GM19035 (cell line): ENCODE measurements at regions not wholly inside any gene's neighbourhood (a gene's known extent, or its start where the extent isn't known, plus 50 kb on each side); places are given as distances from the start of the nearest gene placed in this dataset.
"Not testable (repeated sequence)": the region's sequence is repeated elsewhere in the genome, so short reads cannot be mapped to it uniquely, and the experiment has no call there.

ENCODE experiments used
- ATAC-seq: cut with Tn5 transposase; IDR thresholded peaks from one replicate; pipeline ENCODE4 v1.9.1; 2021; ENCODE audit not compliant: unreplicated experiment

DNA sequence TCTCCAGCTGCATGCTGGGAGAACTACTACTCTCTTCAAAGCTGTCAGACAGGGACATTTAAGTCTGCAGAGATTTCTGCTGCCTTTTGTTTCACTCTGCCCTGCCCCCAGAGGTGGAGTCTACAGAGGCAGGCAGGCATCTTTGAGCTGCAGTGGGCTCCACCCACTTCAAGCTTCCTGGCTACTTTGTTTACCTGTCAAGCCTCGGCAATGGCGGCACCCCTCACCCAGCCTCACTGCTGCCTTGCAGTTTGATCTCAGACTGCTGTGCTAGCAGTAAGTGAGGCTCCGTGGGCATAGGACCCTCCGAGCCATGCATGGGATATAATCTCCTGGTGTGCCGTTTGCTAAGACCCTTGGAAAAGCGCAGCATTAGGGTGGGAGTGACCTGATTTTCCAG lies 61.7 kb downstream of the DMRTA1 start:
- ATAC-seq: not testable (repeated sequence)

GRCh38 chr9:22508790-22509189 lies 62.2 kb downstream of the DMRTA1 start:
- ATAC-seq: no peak

- no peak for ATAC-seq
Observed at GRCh38 chr9:22512495-22512894, 65.9 kb downstream of the DMRTA1 start.

DNA sequence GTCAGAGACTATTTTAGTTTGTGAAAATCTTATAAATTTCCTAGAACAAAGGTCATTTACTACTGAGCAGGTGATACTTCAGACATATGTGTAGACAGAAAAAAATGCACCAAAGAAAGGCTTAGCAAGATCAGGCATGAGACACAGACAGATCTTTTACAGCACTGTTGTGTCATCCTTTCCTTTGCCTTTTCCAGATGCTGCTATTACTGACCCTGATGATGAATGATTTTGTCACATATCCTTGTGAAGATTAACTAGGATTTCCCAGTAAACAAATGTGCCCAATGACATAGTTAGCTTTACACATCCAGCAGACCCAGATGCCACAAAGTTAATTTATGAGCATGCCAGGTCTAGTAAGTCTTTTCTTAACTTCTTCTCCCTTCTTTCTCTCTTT lies 68.2 kb downstream of the DMRTA1 start:
- no peak for ATAC-seq

DNA sequence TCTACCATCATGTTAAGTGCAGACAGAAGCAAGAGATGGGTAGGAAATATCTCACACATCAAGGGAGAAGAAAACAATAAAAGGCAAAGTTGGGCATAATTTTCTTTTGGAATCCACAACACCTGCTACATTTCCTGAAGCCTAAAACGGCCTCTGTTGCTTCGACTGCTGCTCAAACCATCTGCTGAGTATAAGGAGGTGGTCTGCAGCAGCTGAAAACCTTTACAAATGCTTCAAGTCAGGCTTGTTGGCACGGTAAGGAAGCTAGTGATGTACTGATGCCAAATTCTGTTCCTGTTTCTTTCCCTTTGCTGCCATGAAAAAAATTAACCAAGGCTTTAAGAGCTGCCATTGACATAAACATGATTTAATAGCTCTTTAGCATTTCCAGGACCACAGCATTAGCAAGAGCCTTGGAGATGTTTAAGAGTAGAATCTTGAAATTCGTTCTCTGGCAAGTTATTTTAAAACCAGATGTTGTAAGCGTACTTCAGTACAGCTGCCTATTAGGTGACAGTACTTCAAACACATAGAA lies 75.6 kb downstream of the DMRTA1 start:
- ATAC-seq: no peak

DNA sequence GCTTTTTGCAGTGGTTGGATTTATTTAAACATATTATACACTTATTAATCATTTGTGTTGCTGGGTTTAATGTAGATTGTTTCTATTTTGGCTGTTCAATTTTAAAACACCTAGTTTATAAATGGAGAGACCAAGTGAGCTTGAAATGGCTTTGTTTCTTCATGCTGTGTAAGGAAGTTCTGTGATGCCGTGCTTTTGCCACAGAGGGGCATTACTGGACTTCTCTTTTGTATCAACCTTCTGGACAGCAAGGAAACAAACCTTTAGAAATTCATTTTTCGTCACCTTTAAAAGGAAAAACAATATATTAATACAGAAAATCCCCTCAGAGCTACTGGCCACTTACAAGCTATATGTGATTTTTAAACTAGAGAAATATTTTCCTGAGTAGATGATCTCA lies 81.9 kb downstream of the DMRTA1 start:
- no peak for ATAC-seq

DNA sequence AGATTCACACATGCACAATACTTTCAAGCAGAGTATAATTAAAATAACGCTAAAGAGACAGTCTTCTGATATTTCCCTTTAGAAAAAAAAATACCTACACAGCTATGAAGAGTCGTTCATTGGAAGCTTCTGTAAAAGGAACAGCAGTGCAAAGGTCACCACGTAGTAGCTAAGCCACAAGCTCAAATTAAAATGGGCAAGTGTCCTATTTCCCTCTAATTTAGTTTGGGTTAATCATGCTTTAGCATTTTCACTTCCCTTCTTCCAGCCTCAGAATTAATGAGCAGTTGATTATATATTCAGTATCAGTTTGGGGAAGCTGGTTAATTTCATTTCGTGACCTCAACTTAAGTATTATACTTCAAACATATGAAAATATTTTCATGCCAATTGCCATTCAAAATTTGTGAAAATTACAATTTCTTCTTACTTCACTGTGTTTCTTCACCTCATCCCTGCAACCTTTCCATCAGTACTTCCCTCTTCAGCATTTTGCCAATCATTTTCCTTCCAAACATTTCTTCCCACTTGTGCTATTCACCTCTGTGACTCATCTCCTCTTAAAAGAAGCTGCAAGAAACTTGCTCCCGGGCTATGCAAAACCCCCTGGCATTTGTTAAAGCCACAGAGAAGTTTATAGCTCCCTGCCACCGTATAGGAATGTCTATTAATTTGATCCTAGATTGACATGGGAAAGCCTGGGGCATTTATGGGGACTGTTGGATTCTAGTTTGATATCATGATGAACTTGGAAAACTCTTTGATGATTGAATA lies 83.0 kb downstream of the DMRTA1 start:
- no peak for ATAC-seq

GRCh38 chr9:22535780-22536179 lies 89.2 kb downstream of the DMRTA1 start:
- no peak for ATAC-seq

DNA sequence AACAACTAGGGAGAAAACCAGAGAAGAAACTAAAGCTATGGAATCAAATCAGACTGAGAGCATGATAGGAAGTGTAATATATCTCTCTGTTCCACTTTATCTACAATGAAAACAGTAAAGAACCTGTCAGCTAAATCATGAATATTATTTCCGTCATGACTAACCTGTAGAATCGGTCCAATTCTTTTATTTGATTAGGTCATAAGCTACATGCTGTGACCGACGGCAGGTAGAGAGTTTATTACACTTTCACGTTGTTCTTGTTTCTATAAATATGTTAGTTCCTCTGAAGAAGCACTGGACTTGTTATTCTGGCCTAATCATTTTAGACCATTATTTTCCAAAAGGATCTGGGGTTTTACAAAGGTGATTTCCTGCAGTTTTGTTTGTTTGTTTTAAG lies 91.1 kb downstream of the DMRTA1 start:
- ATAC-seq: no peak

DNA sequence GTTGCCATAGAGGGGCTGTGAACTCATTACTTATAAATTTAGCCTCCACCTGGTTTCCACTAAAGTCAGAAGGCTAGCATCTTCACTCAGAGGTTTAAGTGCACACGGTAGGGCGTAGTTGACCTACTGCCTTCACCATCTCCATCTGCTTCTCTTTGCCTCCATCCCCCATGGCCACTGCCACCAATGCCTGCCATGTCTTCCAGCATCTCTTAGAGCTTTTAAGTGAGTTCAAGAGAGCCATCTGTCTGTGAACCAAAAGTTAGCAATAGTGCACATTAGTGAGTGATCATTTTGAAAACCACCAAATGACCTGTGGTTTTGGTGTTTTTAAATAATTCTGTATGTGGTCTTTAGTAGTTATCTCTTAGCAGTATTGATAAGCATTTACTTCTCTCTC lies 102.0 kb downstream of the DMRTA1 start:
- no peak for ATAC-seq

- ATAC-seq: no peak
Observed at GRCh38 chr9:22574740-22575139, 128.1 kb downstream of the DMRTA1 start.

GRCh38 chr9:22580788-22581187 lies 134.2 kb downstream of the DMRTA1 start:
- no peak for ATAC-seq

GRCh38 chr9:22582221-22582620 lies 135.6 kb downstream of the DMRTA1 start:
- ATAC-seq: no peak

DNA sequence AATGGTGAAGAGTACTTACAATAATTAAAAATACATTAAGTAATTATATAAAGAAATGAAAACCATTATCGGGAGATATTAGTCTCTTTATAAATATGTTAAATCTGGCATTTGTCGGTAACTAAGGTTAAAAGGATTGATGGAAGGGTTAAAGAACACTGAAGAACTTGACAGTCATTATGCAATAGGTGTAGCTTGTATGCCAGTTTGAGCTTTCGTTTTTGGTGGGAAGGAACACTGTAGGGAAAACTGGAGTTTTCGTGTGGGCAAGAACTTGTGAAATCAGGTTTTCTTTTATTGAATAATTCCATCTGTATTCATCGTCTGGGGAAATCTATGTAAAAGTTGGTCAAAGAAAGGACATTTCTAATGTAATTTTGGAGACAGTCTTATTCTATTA lies 142.3 kb downstream of the DMRTA1 start:
- ATAC-seq: no peak

DNA sequence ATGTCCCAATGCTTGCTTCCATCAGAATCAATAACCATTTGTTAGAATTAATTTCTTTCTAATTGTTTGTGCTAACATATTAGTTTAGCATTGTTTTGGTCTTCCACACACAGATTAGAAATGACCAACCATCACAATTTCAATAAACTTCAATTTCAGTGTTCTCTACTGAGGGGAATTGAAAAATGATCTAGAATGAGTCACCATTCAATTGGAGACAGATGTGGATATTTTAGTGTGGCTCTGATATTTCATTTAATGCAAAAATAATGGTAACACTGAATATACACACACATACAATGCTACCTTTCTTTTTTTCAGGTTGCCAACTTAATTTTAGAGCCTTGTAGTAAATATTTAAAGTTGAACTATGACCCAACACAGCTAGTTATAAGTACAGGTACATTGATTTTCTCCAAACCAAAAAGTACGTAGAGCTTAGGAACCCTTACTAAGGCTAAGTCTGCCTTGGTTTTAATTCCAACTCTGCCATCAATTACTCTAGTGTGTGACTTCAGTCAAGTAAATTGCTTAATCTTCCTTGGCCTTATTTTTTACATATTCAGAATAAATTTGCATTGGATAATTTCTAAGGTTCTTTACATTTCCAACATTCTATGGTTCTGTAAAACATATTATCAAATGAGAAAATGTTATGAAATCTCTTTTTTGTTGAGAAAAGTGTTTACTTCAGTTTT lies 143.9 kb downstream of the DMRTA1 start:
- no peak for ATAC-seq

DNA sequence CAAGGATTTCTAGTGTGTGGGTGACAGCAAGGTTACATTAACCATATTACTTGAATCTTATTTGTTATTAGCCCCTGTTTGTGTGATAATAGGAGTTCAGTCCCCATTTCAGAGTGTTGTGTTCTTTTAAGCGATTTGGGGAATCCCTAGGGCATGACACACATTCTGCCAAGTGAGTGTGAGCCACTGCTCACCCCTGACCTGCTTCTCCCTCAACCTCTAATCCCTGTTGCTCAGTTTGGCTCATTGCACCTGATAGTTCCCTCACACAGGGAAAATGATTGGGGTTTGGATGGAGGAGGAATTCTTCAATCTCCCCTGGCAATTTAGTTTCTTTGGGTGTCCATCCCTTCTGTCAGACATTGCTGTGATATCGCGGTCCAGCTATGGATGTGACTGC lies 149.2 kb downstream of the DMRTA1 start:
- ATAC-seq: no peak

- ATAC-seq: no peak
Observed at GRCh38 chr9:22617156-22617555, 170.5 kb downstream of the DMRTA1 start.

DNA sequence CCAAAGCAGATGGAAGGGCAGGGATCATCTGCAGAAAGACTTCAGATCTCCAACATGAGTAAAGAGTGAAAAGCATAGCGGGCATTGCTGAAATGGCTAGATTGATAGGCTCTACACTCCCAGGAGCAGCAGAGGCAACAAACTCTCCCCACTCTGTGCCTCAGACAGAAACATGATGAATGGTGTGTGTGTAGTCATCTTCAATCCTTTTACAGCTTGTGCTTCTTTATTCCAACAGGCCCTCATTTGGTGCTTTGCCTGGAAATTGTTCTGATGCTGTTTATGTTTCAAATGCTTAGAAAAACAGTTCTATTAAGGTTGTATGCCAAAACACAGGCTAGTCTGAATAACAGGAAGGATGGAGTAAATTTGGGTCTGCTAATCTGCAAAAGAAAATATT lies 176.2 kb downstream of the DMRTA1 start:
- ATAC-seq: no peak

GRCh38 chr9:22623236-22623635 lies 176.6 kb downstream of the DMRTA1 start:
- ATAC-seq: no peak

DNA sequence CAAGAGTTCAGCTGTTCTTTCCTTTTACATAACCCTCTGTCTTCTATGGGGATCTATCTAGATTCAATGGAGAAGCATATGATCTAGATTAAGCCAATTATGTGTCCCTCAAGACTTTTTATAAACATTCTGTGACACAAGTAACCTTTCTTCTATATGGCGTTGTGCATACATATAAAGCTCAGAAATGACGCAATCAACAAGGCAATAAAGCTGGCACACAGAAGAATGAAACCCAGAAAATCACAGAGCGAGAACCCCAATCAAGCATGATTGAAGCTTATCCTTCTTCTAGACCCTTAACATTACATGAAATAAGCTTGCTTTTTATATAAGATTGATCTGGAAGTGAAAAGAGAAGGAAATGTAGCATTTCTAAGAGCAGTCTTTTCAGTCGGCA lies 178.9 kb downstream of the DMRTA1 start:
- no peak for ATAC-seq

DNA sequence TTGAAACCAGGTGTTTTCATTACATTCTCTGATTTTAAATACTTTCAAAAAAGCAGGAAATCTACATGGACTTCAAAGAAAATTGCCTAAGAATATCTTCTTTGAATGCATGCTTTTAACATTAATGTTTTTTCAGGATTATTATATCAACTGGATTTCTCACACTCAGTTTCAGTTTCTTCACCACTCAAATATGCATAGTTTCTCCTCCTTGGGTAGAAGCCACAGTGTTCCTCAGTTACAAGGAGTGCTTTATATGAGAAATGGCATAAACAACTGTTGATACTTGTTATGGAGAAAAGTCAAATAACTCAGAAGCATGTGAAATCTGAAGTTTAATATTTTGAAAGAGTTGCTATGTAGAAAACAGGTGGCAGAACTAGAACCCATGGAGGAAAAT lies 196.9 kb downstream of the DMRTA1 start:
- ATAC-seq: no peak

GRCh38 chr9:22645893-22646292 lies 199.3 kb downstream of the DMRTA1 start:
- no peak for ATAC-seq
